ENCODE measurements at regions not wholly inside any gene's neighbourhood (a gene's known extent, or its start where the extent isn't known, plus 50 kb on each side); places are given as distances from the start of the nearest gene placed in this dataset.
"Not testable (repeated sequence)": the region's sequence is repeated elsewhere in the genome, so short reads cannot be mapped to it uniquely, and the experiment has no call there.

GRCh38 chr12:93238512-93239262 lies 139.0 kb upstream of the NUDT4 start:
- intact Hi-C loops (cut with micrococcal nuclease): not testable (repeated sequence)

GRCh38 chr12:93239789-93240188 lies 137.9 kb upstream of the NUDT4 start:
- intact Hi-C loops (cut with micrococcal nuclease): loop anchor here (10.0 kb wide), 7 partner anchors 335 to 1385 kb away; partner anchors contain the start of genes CRADD and SOCS2

GRCh38 chr12:93242154-93242972 lies 135.4 kb upstream of the NUDT4 start:
- intact Hi-C loops (cut with micrococcal nuclease): loop anchor here (10.0 kb wide), 7 partner anchors 332 to 1382 kb away; partner anchors contain the start of genes CRADD and SOCS2

GRCh38 chr12:93243382-93243688 lies 134.4 kb upstream of the NUDT4 start:
- intact Hi-C loops (cut with micrococcal nuclease): loop anchor here (10.0 kb wide), 7 partner anchors 331 to 1381 kb away; partner anchors contain the start of genes CRADD and SOCS2

GRCh38 chr12:93243689-93244513 lies 133.8 kb upstream of the NUDT4 start:
- intact Hi-C loops (cut with micrococcal nuclease): loop anchor here (1.0 to 10.0 kb wide), 9 partner anchors 134 to 1381 kb away; partner anchors contain the start of genes CRADD and SOCS2

- intact Hi-C loops (cut with micrococcal nuclease): loop anchor here (1.0 to 10.0 kb wide), 12 partner anchors 62 to 1380 kb away; partner anchors contain the start of genes CRADD and SOCS2
These were observed 133.1 kb upstream of the NUDT4 start for GRCh38 chr12:93244514-93245077.

- intact Hi-C loops (cut with micrococcal nuclease): loop anchor here (2.0 to 10.0 kb wide), 11 partner anchors 63 to 1379 kb away; partner anchors contain the start of genes CRADD and SOCS2
These were observed 132.2 kb upstream of the NUDT4 start for GRCh38 chr12:93245543-93245942.

- intact Hi-C loops (cut with micrococcal nuclease): loop anchor here (5.0 to 10.0 kb wide), 10 partner anchors 65 to 1377 kb away; partner anchors contain the start of genes CRADD and SOCS2
These were observed 130.3 kb upstream of the NUDT4 start for GRCh38 chr12:93247313-93247991.

GRCh38 chr12:93252221-93252620 lies 125.5 kb upstream of the NUDT4 start:
- intact Hi-C loops (cut with micrococcal nuclease): no loop called here

GRCh38 chr12:93254911-93255310 lies 122.8 kb upstream of the NUDT4 start:
- intact Hi-C loops (cut with micrococcal nuclease): no loop called here

GRCh38 chr12:93256256-93256969 lies 121.3 kb upstream of the NUDT4 start:
- intact Hi-C loops (cut with micrococcal nuclease): no loop called here

- intact Hi-C loops (cut with micrococcal nuclease): no loop called here
These were observed 116.1 kb upstream of the NUDT4 start for GRCh38 chr12:93261505-93262094.

- intact Hi-C loops (cut with micrococcal nuclease): no loop called here
These were observed 104.7 kb upstream of the NUDT4 start for GRCh38 chr12:93272997-93273396.

GRCh38 chr12:93273834-93274564 lies 103.7 kb upstream of the NUDT4 start:
- intact Hi-C loops (cut with micrococcal nuclease): no loop called here

- intact Hi-C loops (cut with micrococcal nuclease): no loop called here
These were observed 102.8 kb upstream of the NUDT4 start for GRCh38 chr12:93274937-93275336.

GRCh38 chr12:93275589-93275988 lies 102.1 kb upstream of the NUDT4 start:
- intact Hi-C loops (cut with micrococcal nuclease): no loop called here

- intact Hi-C loops (cut with micrococcal nuclease): no loop called here
These were observed 97.9 kb upstream of the NUDT4 start for GRCh38 chr12:93279565-93280412.

- intact Hi-C loops (cut with micrococcal nuclease): no loop called here
These were observed 90.6 kb upstream of the NUDT4 start for GRCh38 chr12:93287149-93287548.
